ENCODE measurements at regions not wholly inside any gene's neighbourhood (a gene's known extent, or its start where the extent isn't known, plus 50 kb on each side); places are given as distances from the start of the nearest gene placed in this dataset.

DNA sequence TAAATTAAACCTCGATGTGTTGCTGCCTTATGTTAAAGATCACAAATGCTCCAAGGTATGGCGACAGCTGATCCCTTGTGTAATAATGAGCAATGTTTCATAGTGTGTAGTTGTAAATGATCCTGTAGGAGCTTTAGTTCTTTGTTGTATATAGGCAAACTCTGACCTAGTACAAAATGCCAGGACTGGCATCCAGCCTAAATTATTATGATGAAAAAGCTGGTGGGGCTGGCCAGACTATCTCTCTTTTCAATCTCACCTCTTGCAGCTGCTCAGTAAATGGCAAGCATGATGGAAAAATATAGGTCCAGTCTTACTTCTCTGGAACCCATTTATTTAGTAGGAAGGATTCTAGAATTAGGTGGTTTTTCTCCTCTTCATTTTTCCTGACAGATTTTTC lies 345.1 kb upstream of the C11orf87 start:
- DNase-seq (ENCODE audit: extremely low read depth, low read depth): no peak
- TF ChIP-seq, protein P1, sequence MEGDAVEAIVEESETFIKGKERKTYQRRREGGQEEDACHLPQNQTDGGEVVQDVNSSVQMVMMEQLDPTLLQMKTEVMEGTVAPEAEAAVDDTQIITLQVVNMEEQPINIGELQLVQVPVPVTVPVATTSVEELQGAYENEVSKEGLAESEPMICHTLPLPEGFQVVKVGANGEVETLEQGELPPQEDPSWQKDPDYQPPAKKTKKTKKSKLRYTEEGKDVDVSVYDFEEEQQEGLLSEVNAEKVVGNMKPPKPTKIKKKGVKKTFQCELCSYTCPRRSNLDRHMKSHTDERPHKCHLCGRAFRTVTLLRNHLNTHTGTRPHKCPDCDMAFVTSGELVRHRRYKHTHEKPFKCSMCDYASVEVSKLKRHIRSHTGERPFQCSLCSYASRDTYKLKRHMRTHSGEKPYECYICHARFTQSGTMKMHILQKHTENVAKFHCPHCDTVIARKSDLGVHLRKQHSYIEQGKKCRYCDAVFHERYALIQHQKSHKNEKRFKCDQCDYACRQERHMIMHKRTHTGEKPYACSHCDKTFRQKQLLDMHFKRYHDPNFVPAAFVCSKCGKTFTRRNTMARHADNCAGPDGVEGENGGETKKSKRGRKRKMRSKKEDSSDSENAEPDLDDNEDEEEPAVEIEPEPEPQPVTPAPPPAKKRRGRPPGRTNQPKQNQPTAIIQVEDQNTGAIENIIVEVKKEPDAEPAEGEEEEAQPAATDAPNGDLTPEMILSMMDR (IDR thresholded peaks at IDR 0.05; ENCODE audit: low read depth, low read length): no peak

DNA sequence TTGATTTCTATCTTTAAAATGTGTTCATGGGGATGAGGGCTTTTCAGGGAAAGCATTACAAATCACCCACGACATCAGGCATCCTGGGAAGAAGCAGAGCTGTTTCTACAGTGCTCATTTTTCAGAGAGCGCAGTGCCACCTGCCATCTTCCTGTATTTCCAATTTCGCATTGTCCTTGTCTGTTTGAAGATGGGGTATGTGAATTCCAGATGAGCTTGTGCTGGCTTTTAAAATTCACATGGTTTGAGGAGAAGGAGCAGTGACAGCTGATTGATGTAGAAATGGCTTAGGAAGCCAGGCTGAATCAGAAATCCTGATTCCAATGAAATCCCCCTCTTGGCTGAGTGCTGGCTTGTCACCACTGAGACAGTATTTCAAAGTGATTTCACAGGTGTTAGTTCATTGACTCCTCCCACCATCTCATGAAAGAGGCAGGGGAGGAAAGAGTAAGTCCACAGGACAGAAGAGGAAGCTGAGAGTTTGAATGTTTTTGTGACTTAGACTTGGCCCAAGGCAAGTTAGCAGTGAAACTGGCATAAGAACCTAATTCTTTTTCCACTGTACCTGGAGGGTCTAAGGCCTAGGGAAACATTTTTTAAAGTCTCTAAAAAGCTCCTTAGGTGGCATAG lies 344.6 kb upstream of the C11orf87 start:
- no peak for DNase-seq (ENCODE audit: extremely low read depth, low read depth)
- TF ChIP-seq, protein P1 (IDR thresholded peaks at IDR 0.05; ENCODE audit: low read depth, low read length): no peak

DNA sequence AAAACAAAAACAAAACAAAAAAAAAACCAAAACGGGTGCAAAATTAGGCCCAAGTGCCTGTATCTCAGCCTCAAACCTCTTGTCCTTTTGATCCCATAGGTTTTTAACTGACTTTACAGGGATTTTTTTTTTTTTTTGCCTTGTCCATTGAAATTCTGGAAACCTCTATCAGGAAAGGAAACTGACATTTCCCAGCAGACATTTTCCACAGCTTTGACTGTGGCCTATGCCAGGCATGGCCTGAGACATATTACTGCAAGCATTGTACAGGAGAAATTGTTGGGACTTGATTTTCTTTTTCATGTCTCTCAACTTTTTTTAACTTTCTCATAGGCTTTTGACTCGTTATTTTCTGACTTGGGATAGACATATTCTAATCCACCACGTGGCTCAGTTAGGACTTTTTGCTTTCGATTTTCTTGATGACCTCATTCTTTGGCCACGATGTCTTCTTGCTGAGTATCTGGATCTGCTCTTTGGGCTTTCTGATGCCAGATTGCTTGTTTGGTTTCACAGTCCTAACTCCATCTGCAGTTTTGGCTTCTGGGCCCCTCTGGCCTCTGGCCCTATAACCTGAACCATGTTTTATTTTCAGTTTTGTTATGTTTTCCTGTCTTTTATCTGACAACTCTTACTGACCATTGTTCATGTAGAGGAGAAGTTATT lies 336.1 kb upstream of the C11orf87 start:
- peak; percentile 14 for DNase-seq (ENCODE audit: extremely low read depth, low read depth)
- TF ChIP-seq, protein P1 (IDR thresholded peaks at IDR 0.05; ENCODE audit: low read depth, low read length): no peak

DNA sequence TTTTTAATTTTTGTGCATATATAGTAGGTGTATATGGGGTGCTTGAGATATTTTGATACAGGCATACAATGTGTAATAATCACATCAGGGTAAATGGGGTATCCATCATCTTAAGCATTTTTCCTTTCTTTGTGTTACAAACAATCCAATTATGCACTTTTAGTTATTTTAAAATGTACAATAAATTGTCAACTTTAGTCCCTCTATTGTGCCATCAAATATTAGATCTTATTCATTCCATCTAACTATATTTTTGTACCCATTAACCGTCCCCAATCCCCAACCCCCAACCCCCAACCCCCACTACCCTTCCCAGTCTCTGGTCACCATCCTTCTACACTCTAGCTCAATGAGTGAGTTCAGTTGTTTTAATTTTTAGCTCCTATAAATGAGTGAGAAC lies 335.1 kb upstream of the C11orf87 start:
- TF ChIP-seq, protein P1 (IDR thresholded peaks at IDR 0.05; ENCODE audit: low read depth, low read length): no peak

DNA sequence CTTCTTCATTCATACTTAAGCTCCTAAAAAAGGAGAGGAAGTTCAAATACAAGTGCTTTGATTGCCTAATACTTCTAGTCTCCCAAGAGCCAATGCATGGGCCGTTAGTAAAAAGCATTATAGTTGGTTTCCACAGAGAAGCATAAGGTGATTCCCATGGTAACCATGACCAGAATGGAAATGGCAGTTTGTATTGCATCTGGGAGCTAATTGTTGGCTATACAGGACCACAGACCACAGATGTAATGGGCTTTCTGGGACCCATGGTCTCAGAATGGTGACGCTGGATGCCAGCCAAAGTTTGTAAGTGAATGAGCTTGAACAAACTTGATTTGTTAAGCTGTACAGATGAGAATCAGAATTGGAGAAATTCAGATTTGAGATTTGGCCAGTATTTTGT lies 333.9 kb upstream of the C11orf87 start:
- DNase-seq (ENCODE audit: extremely low read depth, low read depth): no peak
- TF ChIP-seq, protein P1 (IDR thresholded peaks at IDR 0.05; ENCODE audit: low read depth, low read length): no peak

More for the DNA sequence above, 335.1 kb upstream of the C11orf87 start:
- DNase-seq (ENCODE audit: extremely low read depth, low read depth): no peak

DNA sequence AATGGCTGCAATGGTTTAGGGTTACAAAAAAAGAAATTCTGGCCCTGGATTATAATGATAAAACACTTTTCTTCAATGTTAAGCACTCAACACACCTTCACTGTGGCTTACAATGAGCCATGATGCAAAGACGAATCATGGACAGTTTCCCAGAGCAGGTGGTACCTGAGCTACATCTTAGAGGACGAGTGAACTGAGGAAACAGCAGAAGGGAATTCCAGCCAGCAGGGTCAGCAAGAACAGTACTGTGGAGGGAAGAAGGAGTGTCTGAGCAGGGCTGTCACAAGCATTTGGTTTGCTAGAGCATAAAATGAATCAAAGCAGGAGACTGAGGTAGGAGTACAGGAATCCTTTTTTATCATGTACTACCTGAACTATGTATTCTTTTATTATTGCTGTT lies 332.8 kb upstream of the C11orf87 start:
- no peak for DNase-seq (ENCODE audit: extremely low read depth, low read depth)
- TF ChIP-seq, protein P1 (IDR thresholded peaks at IDR 0.05; ENCODE audit: low read depth, low read length): no peak

DNA sequence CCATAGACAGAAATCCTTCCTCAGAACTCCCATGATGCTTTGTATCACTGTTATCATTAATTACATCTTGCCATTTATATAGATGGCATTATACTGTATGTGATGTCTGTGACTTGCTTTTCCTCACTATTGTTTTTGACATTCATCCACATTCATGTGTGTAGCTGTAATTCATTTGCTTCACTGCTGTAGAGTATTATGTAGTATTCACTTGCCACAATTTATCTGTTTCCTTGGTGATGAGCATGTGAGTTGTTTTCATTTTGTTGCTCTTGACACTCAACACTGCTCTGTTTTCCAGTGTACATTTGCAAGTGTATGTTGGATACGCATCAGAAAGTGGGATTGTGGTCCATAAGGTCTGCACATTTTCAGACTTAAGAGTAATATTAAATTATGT lies 328.6 kb upstream of the C11orf87 start:
- no peak for DNase-seq (ENCODE audit: extremely low read depth, low read depth)

More for the DNA sequence above, 328.6 kb upstream of the C11orf87 start:
- TF ChIP-seq, protein P1 (IDR thresholded peaks at IDR 0.05; ENCODE audit: low read depth, low read length): no peak
